ENCODE measurements at regions not wholly inside any gene's neighbourhood (a gene's known extent, or its start where the extent isn't known, plus 50 kb on each side); places are given as distances from the start of the nearest gene placed in this dataset.
"Not testable (repeated sequence)": the region's sequence is repeated elsewhere in the genome, so short reads cannot be mapped to it uniquely, and the experiment has no call there.

DNA sequence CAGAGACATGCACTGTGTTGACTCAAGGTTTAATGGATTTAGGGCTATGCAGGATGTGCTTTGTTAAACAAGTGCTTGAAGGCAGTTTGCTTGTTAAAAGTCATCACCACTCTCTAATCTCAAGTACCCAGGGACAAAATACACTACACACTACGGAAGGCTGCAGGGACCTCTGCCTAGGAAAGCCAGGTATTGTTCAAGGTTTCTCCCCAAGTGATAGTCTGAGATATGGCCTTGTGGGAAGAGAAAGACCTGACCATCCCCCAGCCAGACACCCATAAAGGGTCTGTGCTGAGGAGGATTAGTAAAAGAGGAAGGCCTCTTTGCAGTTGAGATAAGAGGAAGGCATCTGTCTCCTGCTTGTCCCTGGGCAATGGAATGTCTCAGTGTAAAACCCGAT is 781.7 kb downstream of the SPATA31A6 start:
- TF ChIP-seq, protein P1, sequence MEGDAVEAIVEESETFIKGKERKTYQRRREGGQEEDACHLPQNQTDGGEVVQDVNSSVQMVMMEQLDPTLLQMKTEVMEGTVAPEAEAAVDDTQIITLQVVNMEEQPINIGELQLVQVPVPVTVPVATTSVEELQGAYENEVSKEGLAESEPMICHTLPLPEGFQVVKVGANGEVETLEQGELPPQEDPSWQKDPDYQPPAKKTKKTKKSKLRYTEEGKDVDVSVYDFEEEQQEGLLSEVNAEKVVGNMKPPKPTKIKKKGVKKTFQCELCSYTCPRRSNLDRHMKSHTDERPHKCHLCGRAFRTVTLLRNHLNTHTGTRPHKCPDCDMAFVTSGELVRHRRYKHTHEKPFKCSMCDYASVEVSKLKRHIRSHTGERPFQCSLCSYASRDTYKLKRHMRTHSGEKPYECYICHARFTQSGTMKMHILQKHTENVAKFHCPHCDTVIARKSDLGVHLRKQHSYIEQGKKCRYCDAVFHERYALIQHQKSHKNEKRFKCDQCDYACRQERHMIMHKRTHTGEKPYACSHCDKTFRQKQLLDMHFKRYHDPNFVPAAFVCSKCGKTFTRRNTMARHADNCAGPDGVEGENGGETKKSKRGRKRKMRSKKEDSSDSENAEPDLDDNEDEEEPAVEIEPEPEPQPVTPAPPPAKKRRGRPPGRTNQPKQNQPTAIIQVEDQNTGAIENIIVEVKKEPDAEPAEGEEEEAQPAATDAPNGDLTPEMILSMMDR (IDR thresholded peaks at IDR 0.05; ENCODE audit: control extremely low read depth in 1 of 3, insufficient read depth in 1 of 3, low read depth in 1 of 3, low read length in 3 of 3) = not testable (repeated sequence)
- not testable (repeated sequence) for TF ChIP-seq SP1 (IDR thresholded peaks at IDR 0.05; ENCODE audit: low read depth, low read length); E2F6 (IDR thresholded peaks at IDR 0.05); RXRA (IDR thresholded peaks at IDR 0.05; ENCODE audit: insufficient read depth, low read depth, low read length); POLR2A (IDR thresholded peaks at IDR 0.05; ENCODE audit: control extremely low read depth in 1 of 2, low read depth in 2 of 2, low read length in 2 of 2); SIN3A (conservative IDR thresholded peaks at IDR 0.05 in 1 of 2, IDR thresholded peaks at IDR 0.05 in 1 of 2; ENCODE audit: low read depth in 1 of 2, low read length in 2 of 2); SP4 (IDR thresholded peaks at IDR 0.05; ENCODE audit: low read length); EZH2 (IDR thresholded peaks at IDR 0.05; ENCODE audit: low read depth, low read length, severe bottlenecking); ATF3 (IDR thresholded peaks at IDR 0.05; ENCODE audit: insufficient read depth, low read depth, low read length); EP300 (IDR thresholded peaks at IDR 0.05; ENCODE audit: borderline replicate concordance in 1 of 2, low read depth in 2 of 2, low read length in 2 of 2); RAD21 (IDR thresholded peaks at IDR 0.05 in 1 of 2, conservative IDR thresholded peaks at IDR 0.05 in 1 of 2; ENCODE audit: low read depth in 2 of 2, low read length in 2 of 2)
